Activated CD8-positive, alpha-beta T cell treated with anti-CD3 and anti-CD28 coated beads, Interleukin-2, amount 10 ng/mL, durations not matched to agents 7 days and 5 days (primary cell): ENCODE measurements at regions not wholly inside any gene's neighbourhood (a gene's known extent, or its start where the extent isn't known, plus 50 kb on each side); places are given as distances from the start of the nearest gene placed in this dataset.

Source experiments
- ATAC-seq: fragments of 150-1000 bp; cut with Tn5 transposase; one replicate; pipeline ENCODE4 v1.10.0; 2021; ENCODE audit warnings: moderate library complexity
- CTCF ChIA-PET: fragments of 350-600 bp; sonication (Branson Sonifier 250); formaldehyde crosslinking; loops from one replicate; lab custom pipeline; 2021; ENCODE audit warnings: antibody characterized with exemption; lab: Charles Lee
- POLR2A ChIA-PET: fragments of 350-600 bp; sonication (Branson Sonifier 250); formaldehyde crosslinking; loops from one replicate; lab custom pipeline; 2021; ENCODE audit warnings: antibody characterized with exemption; lab: Charles Lee
- DNase-seq: peaks from one replicate; pipeline ENCODE4 v3.0.0-alpha.2; 2020
- H3K27ac Mint-ChIP-seq: one replicate; pipeline ENCODE4 v1.8.0; 2021; ENCODE audit warnings: mild to moderate bottlenecking, mixed read lengths
- H3K27me3 Mint-ChIP-seq: one replicate; pipeline ENCODE4 v1.8.0; 2021; ENCODE audit warnings: low read depth, mixed read lengths
- H3K36me3 Mint-ChIP-seq: one replicate; pipeline ENCODE4 v1.8.0; 2021; ENCODE audit warnings: low read depth, mixed read lengths
- H3K4me1 Mint-ChIP-seq: one replicate; pipeline ENCODE4 v1.8.0; 2021; ENCODE audit warnings: low read depth, mixed read lengths
- H3K4me3 Mint-ChIP-seq: one replicate; pipeline ENCODE4 v1.8.0; 2021; ENCODE audit warnings: mild to moderate bottlenecking, mixed read lengths
- H3K9me3 Mint-ChIP-seq: one replicate; pipeline ENCODE4 v1.8.0; 2022; ENCODE audit warnings: mixed read lengths; ENCODE audit not compliant: insufficient read depth

DNA sequence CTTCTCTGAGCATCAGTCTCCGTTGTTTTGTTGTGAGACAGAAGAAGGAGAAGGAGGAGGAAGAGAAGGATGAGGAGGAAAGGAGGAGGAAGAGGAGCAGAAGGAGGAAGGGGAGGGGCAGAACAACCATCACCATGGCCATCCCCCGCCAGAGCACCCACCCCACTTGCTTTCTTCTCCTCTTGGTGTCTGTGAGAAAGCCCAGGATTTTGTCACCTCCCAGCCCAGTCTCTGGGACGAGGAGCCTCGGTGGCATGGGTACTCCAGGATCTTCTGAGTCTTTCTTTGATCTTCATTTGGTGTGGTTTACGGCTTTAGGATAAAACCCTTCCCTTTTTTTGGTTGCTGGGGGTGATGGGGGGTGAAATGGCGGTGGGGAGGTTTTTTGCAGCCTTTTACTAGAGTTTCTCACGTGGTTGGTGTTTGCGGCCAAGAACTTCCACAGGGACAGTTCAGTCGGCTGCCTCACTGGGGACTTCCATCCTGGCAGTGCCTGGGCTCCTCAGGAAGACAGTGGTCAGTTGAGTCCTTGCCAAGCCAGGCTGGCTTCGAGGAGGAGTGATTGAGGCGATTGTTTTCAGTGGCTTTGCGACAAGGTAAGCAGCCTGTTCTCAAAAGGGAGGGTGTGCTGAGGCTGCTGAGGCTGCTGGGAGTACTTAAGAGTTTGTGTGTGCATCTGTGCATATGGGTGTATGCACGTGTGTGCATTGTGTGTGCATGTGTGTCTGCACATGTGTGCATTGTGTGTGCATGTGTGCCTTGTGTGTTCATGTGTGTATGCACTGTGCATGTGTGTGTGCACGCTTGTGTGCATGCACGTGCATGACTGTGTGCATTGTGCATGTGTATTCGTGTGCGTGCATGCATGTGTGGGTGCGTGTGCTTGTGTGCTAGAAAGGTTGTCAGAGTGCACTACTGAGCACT is 567.5 kb downstream of the TBC1D22A start:
- Mint-ChIP-seq H3K4me1 (no peaks in the 10 kb centered on the region), H3K27ac (no peak overlapping the region), H3K4me3 (no peak overlapping the region), H3K9me3 (no peaks in the 10 kb centered on the region), H3K36me3 (no peaks in the 10 kb centered on the region), H3K27me3 (no peaks in the 10 kb centered on the region)
- CTCF ChIA-PET = no interaction called here
- ATAC-seq = no peak
- POLR2A ChIA-PET = no interaction called here
- DNase-seq = no peak

DNA sequence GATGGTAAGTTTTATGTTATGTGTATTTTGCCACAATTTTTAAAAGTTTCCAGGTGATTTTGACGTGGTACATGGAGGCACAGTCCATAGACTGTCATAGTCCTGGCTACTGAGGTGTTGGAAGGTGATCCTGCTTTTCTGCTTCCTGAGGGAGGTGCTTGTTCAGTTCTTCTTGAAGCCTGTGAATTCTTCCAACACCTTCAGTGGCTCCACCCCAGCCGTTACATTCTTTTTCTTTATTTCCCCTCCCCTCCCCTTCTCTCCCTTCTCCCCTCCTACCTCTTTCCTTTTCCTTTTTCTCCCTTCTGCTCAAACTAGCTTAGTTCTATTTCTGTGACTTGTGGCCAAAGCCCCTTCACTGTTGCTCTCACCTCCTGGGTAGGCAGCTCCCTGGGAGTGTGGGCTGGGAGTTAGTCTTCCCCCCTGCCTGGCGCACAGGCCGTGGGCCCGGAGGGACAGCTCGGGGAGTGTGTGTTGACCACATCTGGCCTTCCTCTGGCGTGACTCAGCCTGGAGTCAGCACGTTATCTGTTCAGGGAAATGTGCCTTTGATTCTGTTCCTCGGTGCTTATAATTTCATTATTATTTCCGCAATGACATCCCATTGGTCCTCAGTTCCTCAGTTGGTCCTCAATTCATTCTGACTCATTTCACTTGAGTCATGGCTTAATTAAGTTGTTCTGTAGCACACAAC is 566.2 kb downstream of the TBC1D22A start:
- ATAC-seq = no peak
- Mint-ChIP-seq H3K9me3 (no peaks in the 10 kb centered on the region), H3K36me3 (no peaks in the 10 kb centered on the region), H3K4me3 (no peak overlapping the region), H3K27ac (no peak overlapping the region), H3K4me1 (no peaks in the 10 kb centered on the region), H3K27me3 (no peaks in the 10 kb centered on the region)
- POLR2A ChIA-PET = no interaction called here
- DNase-seq = no peak
- CTCF ChIA-PET = no interaction called here

DNA sequence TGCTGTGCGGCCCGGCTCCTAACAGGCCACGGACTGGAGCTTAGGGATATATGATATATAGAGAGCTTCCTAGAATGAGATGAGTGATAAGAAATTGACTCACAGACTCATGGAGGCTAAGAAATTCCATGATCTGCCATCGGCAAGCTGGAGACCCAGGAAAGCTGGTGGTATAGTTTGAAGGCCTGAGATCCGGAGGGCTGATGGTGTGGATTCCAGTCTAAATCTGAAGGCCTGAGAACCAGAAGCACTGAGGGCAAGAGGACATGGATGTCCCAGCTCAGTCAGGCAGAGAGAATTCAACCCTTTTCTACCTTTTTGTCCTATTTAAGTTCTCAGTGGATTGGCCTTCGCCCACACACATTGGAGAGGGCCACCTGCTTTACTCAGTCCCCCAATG is 564.8 kb downstream of the TBC1D22A start:
- Mint-ChIP-seq H3K27ac (no peak overlapping the region), H3K36me3 (no peaks in the 10 kb centered on the region), H3K4me3 (no peak overlapping the region), H3K27me3 (no peaks in the 10 kb centered on the region), H3K9me3 (no peaks in the 10 kb centered on the region), H3K4me1 (no peaks in the 10 kb centered on the region)
- no peak for DNase-seq
- CTCF ChIA-PET = no interaction called here
- POLR2A ChIA-PET = no interaction called here
- ATAC-seq = no peak

DNA sequence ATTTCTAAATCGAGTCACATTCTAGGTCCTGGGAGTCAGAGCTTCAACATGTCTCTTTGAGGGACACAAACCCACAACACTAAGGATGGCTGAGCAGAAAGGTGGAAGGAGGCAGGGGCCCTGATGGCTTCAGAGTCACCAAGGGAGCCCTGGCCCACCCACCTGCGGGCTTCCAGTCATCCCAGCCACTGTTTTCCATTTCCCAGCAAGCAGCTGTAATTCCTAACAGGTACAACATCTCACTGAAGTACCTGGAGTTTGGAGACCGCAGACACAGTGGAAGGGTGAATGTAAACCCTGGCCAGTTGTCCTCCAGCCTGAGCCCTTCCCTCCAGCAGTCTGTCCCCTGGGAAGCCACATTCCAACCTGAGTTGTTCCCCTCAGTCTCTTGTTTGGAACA is 562.8 kb downstream of the TBC1D22A start:
- DNase-seq (no peak), ATAC-seq (no peak)
- Mint-ChIP-seq H3K4me1 (no peaks in the 10 kb centered on the region), H3K27me3 (no peaks in the 10 kb centered on the region), H3K27ac (no peak overlapping the region), H3K36me3 (no peaks in the 10 kb centered on the region), H3K4me3 (no peak overlapping the region), H3K9me3 (no peaks in the 10 kb centered on the region)
- POLR2A ChIA-PET = no interaction called here
- CTCF ChIA-PET = no interaction called here

DNA sequence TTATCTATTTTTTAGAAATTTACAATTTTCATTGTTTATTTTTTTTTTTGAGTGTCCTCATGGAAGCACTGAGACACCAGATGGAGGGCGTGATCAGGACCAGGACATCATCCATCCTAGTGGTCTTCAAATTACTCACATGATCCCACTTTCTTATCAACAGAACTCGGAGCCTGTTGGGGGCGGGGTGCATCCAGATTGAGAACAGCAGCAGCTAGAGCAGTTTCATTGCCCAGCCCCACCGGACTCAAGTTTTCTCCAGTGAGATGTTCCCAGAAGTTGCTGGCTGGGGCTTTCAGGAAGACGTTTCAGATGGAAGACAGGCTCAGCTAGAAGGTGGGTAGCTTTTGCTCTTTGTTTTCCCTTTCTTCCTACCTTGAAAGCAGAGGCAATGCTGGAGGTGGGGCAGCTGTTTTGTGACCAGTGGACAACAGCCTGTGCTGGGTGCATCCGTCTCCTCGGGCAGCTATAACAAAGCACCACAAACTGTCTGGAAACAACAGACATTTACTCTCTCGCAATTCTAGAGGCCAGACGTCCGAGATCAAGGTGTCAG is 562.1 kb downstream of the TBC1D22A start:
- Mint-ChIP-seq H3K36me3 (no peaks in the 10 kb centered on the region), H3K4me3 (no peak overlapping the region), H3K27ac (no peak overlapping the region), H3K9me3 (no peaks in the 10 kb centered on the region), H3K27me3 (no peaks in the 10 kb centered on the region), H3K4me1 (no peaks in the 10 kb centered on the region)
- POLR2A ChIA-PET = no interaction called here
- CTCF ChIA-PET = no interaction called here
- ATAC-seq = no peak
- DNase-seq = no peak

DNA sequence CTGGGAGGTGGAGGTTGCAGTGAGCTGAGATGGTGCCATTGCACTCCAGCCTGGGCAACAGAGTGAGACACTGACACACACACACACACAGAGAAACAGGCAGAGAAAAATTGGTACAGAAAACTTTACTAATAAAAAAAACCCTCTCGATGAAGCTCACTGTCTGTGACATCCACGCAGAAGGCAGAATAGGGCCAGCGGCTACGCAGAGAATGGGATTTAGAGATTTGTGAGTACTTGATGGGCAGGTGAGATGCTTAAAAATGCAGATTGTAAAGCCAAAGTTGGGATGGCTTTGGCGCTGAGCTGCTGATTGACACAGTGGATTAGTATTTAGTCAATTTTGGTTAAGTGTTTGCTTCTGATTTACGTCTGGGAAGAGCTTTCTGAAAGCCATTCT is 561.1 kb downstream of the TBC1D22A start:
- no peaks in the 10 kb centered on the region for H3K36me3 Mint-ChIP-seq
- peaks cover 2% of the 10 kb centered on the region for H3K27me3 Mint-ChIP-seq
- CTCF ChIA-PET = no interaction called here

DNA sequence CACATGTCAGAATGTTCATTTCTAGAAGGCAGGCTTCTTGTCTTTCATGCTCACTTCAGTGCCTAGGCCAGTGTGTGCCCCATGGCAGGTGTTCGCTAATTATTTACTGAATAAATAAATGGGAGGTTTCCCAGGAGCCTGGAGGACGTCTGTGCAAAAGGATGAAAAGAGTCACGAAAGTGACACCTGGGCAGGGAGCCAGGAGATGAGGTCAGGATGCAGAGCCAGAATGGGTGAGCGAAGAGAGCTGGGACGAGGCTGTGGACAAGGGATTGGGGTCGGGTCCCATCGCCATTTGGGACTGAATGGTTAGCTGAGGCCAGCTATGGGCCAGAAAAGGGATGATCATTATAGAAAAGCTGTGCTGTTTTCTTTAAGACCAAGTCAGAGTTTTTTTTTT is 560.4 kb downstream of the TBC1D22A start:
- no peak overlapping the region for H3K4me3 Mint-ChIP-seq
- peaks cover 4% of the 10 kb centered on the region for H3K27me3 Mint-ChIP-seq
- H3K27ac Mint-ChIP-seq = no peak overlapping the region
- ChIA-PET CTCF (no interaction called here), POLR2A (no interaction called here)
- no peaks in the 10 kb centered on the region for H3K4me1 Mint-ChIP-seq
- no peak for DNase-seq
- no peaks in the 10 kb centered on the region for H3K9me3 Mint-ChIP-seq
- ATAC-seq = no peak
- H3K36me3 Mint-ChIP-seq = no peaks in the 10 kb centered on the region

More for the DNA sequence above, 561.1 kb downstream of the TBC1D22A start:
- H3K4me1 Mint-ChIP-seq = no peaks in the 10 kb centered on the region
- DNase-seq (no peak), ATAC-seq (no peak)
- H3K27ac Mint-ChIP-seq = no peak overlapping the region
- H3K9me3 Mint-ChIP-seq = no peaks in the 10 kb centered on the region
- POLR2A ChIA-PET = no interaction called here
- H3K4me3 Mint-ChIP-seq = no peak overlapping the region

DNA sequence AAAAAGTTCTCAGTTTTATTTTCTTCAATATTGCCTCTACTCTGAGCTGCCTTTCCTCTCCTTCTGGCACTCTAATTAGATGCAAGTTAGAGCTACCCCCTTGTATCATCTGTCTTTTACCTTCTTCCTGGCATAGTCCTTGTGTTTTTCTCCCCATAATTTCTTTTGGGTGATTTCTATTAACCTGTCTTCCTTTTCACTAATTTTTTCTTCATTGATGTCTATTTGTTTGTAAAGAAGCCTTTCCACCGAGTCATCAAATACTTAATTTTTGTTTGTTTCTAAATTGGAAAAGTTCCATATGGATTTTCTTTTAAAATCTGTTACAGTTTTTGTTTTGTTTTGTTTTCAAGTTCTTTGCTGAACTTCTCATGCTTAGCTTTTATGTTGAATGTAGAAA is 558.1 kb downstream of the TBC1D22A start:
- H3K4me3 Mint-ChIP-seq = no peak overlapping the region
- H3K27me3 Mint-ChIP-seq = peaks cover 7% of the 10 kb centered on the region
- no peaks in the 10 kb centered on the region for H3K4me1 Mint-ChIP-seq
- H3K9me3 Mint-ChIP-seq = no peaks in the 10 kb centered on the region
- POLR2A ChIA-PET = no interaction called here
- no peaks in the 10 kb centered on the region for H3K36me3 Mint-ChIP-seq
- CTCF ChIA-PET = no interaction called here
- no peak overlapping the region for H3K27ac Mint-ChIP-seq
- no peak for DNase-seq
- ATAC-seq = no peak

DNA sequence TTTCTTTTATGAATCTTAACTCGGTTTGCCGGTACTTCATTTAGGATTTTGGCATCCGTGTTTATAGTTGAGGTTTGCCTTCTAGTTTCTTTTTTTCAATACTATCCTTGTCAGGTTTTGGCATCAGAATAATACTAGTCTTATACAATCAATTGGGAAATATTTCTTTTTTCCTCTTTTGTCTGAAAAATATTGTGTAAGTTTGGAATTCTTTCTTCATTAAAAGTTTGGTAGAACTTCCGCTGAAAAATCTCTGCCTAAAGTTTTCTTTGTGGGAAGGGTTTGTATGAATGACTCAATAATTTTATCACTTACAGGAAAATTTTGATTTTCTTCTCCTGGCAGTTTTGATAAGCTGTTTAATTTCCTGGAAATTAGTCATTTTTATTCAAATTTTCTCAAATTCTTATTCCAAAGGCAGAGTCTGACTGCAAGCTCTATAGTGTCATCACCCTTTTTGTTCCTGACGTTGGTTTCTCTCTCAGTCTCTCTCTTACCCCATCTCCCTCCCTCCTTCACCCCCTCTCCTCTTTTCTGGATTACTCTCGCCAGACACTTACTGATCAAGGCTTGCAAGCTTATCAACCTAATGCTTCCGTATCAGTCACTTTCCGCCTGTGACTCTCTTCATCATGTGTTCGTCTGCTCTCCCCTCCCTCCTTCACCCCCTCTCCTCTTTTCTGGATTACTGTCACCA is 555.7 kb downstream of the TBC1D22A start:
- Mint-ChIP-seq H3K36me3 (no peaks in the 10 kb centered on the region), H3K4me1 (no peaks in the 10 kb centered on the region), H3K27ac (no peak overlapping the region), H3K9me3 (no peaks in the 10 kb centered on the region), H3K27me3 (peaks cover 8% of the 10 kb centered on the region), H3K4me3 (no peak overlapping the region)
- DNase-seq = no peak
- POLR2A ChIA-PET = no interaction called here
- ATAC-seq = no peak
- CTCF ChIA-PET = no interaction called here

DNA sequence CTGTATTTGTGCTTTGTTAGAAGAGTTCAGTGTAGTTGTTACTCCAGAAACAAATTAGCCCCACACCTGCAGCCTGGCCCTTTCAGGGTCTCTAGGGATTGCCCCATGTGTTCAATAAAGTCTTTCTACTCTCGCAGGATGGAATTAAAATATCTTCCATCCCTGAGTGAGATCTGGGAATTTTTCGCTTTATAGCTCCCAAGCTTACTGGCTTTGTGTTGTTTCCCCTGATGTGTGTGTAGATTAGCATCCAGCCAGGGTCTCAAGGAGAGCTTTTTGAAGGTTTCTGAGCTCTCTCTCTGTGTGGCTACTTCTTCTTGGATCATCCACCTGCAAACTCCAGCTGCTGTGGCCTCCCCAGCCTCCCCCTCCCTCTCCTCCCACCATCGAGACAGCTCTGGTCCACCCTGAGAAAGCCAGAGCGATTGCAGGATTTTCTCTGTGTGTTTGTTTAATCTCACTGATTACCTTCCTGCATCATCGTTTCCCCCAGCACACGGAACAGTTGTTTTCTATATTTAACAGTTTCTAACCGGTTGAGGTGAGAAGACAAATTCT is 553.5 kb downstream of the TBC1D22A start:
- no peak for DNase-seq
- Mint-ChIP-seq H3K27ac (no peak overlapping the region), H3K36me3 (no peaks in the 10 kb centered on the region), H3K27me3 (peaks cover 8% of the 10 kb centered on the region), H3K9me3 (no peaks in the 10 kb centered on the region), H3K4me1 (no peaks in the 10 kb centered on the region), H3K4me3 (no peak overlapping the region)
- POLR2A ChIA-PET = no interaction called here
- ATAC-seq = no peak
- CTCF ChIA-PET = no interaction called here

DNA sequence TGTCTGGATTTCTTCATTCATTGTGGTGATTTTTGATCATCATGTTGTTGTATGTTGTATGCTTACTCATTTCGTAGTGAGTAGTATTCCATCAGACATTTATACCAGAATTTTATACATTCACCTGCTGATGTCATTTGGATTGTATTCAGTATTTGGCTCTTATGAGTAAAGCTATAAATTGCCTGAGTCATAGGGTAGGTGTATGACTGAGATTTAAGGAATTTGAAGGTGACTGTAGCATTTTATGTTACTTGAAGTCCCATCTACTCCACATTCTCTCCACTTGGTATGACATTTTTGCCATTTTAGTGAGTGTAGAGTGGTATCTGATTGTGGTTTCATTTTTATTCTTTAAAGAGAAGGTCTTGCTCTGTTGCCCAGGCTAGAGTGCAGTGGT is 548.2 kb downstream of the TBC1D22A start:
- no peak overlapping the region for H3K4me3 Mint-ChIP-seq
- DNase-seq (no peak), ATAC-seq (no peak)
- no peaks in the 10 kb centered on the region for H3K9me3 Mint-ChIP-seq
- CTCF ChIA-PET = no interaction called here
- no peaks in the 10 kb centered on the region for H3K36me3 Mint-ChIP-seq
- POLR2A ChIA-PET = no interaction called here
- no peak overlapping the region for H3K27ac Mint-ChIP-seq
- H3K27me3 Mint-ChIP-seq = peaks cover 1% of the 10 kb centered on the region
- H3K4me1 Mint-ChIP-seq = no peaks in the 10 kb centered on the region
